ENCODE measurements at regions not wholly inside any gene's neighbourhood (a gene's known extent, or its start where the extent isn't known, plus 50 kb on each side); places are given as distances from the start of the nearest gene placed in this dataset.

GRCh38 chr3:118304557-118304956, 730.1 kb downstream of the IGSF11 start:
- Mint-ChIP-seq H3K36me3 (no peaks in the 10 kb centered on the region), H3K27ac (no peak overlapping the region), H3K4me1 (no peaks in the 10 kb centered on the region), H3K27me3 (no peaks in the 10 kb centered on the region), H3K4me3 (no peak overlapping the region), H3K9me3 (peaks cover 0 to 6% (median 2%) of the 10 kb centered on the region in 9 donors)
- POLR2A ChIA-PET, result no interaction called here
- ATAC-seq, result no peak
- no peak for DNase-seq

- H3K27ac Mint-ChIP-seq, result no peak overlapping the region
- ATAC-seq (no peak), DNase-seq (no peak)
- peaks cover 0 to 5% (median 0%) of the 10 kb centered on the region in 3 donors for H3K36me3 Mint-ChIP-seq
- POLR2A ChIA-PET, result no interaction called here
- H3K4me1 Mint-ChIP-seq, result no peaks in the 10 kb centered on the region
- H3K9me3 Mint-ChIP-seq, result peaks cover 12 to 37% (median 19%) of the 10 kb centered on the region in 9 donors
- no peaks in the 10 kb centered on the region for H3K27me3 Mint-ChIP-seq
- H3K4me3 Mint-ChIP-seq, result no peak overlapping the region
Measured at GRCh38 chr3:118332699-118333098, 701.9 kb downstream of the IGSF11 start.

- Mint-ChIP-seq H3K4me1 (no peaks in the 10 kb centered on the region), H3K36me3 (no peaks in the 10 kb centered on the region), H3K4me3 (no peak overlapping the region), H3K27ac (no peak overlapping the region), H3K27me3 (no peaks in the 10 kb centered on the region), H3K9me3 (peaks cover under 1 to 21% (median 13%) of the 10 kb centered on the region in 9 donors)
- DNase-seq (no peak), ATAC-seq (no peak)
- POLR2A ChIA-PET, result no interaction called here
Measured at GRCh38 chr3:118337649-118338048, 697.0 kb downstream of the IGSF11 start.

- Mint-ChIP-seq H3K9me3 (peaks cover 0 to 21% (median 6%) of the 10 kb centered on the region in 9 donors), H3K27me3 (no peaks in the 10 kb centered on the region), H3K4me3 (no peak overlapping the region), H3K36me3 (peaks cover 0 to 3% (median 0%) of the 10 kb centered on the region in 3 donors), H3K27ac (no peak overlapping the region), H3K4me1 (no peaks in the 10 kb centered on the region)
- POLR2A ChIA-PET, result no interaction called here
- ATAC-seq, result no peak
- no peak for DNase-seq
Measured at GRCh38 chr3:118347396-118348168, 687.1 kb downstream of the IGSF11 start.

- POLR2A ChIA-PET, result no interaction called here
- no peaks in the 10 kb centered on the region for H3K4me1 Mint-ChIP-seq
- H3K9me3 Mint-ChIP-seq, result peaks cover under 1 to 26% (median 6%) of the 10 kb centered on the region in 9 donors
- H3K36me3 Mint-ChIP-seq, result peaks cover 0 to 3% (median 0%) of the 10 kb centered on the region in 3 donors
- H3K4me3 Mint-ChIP-seq, result no peak overlapping the region
- DNase-seq, result no peak
- H3K27me3 Mint-ChIP-seq, result no peaks in the 10 kb centered on the region
- ATAC-seq, result no peak
- H3K27ac Mint-ChIP-seq, result no peak overlapping the region
Measured at GRCh38 chr3:118348169-118348557, 686.5 kb downstream of the IGSF11 start.

- no peaks in the 10 kb centered on the region for H3K4me1 Mint-ChIP-seq
- H3K36me3 Mint-ChIP-seq, result peaks cover 0 to 31% (median 0%) of the 10 kb centered on the region in 3 donors
- POLR2A ChIA-PET, result no interaction called here
- no peak overlapping the region for H3K4me3 Mint-ChIP-seq
- no peaks in the 10 kb centered on the region for H3K27me3 Mint-ChIP-seq
- no peak for ATAC-seq
- peaks cover 19 to 78% (median 47%) of the 10 kb centered on the region in 9 donors for H3K9me3 Mint-ChIP-seq
- no peak overlapping the region for H3K27ac Mint-ChIP-seq
- DNase-seq, result no peak
Measured at GRCh38 chr3:118354556-118354955, 680.1 kb downstream of the IGSF11 start.

GRCh38 chr3:118369892-118370491, 664.7 kb downstream of the IGSF11 start:
- ATAC-seq (no peak), DNase-seq (no peak)
- Mint-ChIP-seq H3K4me1 (no peaks in the 10 kb centered on the region), H3K36me3 (peaks cover 0 to 9% (median 0%) of the 10 kb centered on the region in 3 donors), H3K9me3 (peaks cover 8 to 32% (median 17%) of the 10 kb centered on the region in 9 donors), H3K27me3 (no peaks in the 10 kb centered on the region), H3K27ac (no peak overlapping the region), H3K4me3 (no peak overlapping the region)
- POLR2A ChIA-PET, result no interaction called here

- H3K9me3 Mint-ChIP-seq, result peaks cover 0 to 17% (median 6%) of the 10 kb centered on the region in 9 donors
- H3K4me1 Mint-ChIP-seq, result no peaks in the 10 kb centered on the region
- no peak for ATAC-seq
- no peaks in the 10 kb centered on the region for H3K27me3 Mint-ChIP-seq
- DNase-seq, result no peak
- POLR2A ChIA-PET, result no interaction called here
- H3K27ac Mint-ChIP-seq, result no peak overlapping the region
- no peak overlapping the region for H3K4me3 Mint-ChIP-seq
- H3K36me3 Mint-ChIP-seq, result peaks cover 0 to 5% (median 0%) of the 10 kb centered on the region in 3 donors
Measured at GRCh38 chr3:118380576-118380975, 654.1 kb downstream of the IGSF11 start.

GRCh38 chr3:118396491-118396890, 638.2 kb downstream of the IGSF11 start:
- H3K4me3 Mint-ChIP-seq, result no peak overlapping the region
- ATAC-seq (no peak), DNase-seq (no peak)
- POLR2A ChIA-PET, result no interaction called here
- H3K36me3 Mint-ChIP-seq, result no peaks in the 10 kb centered on the region
- no peaks in the 10 kb centered on the region for H3K27me3 Mint-ChIP-seq
- no peak overlapping the region for H3K27ac Mint-ChIP-seq
- H3K4me1 Mint-ChIP-seq, result no peaks in the 10 kb centered on the region
- H3K9me3 Mint-ChIP-seq, result peaks cover 0 to 7% (median 0%) of the 10 kb centered on the region in 9 donors

- Mint-ChIP-seq H3K27me3 (no peaks in the 10 kb centered on the region), H3K36me3 (no peaks in the 10 kb centered on the region), H3K4me3 (no peak overlapping the region), H3K4me1 (no peaks in the 10 kb centered on the region), H3K9me3 (peaks cover 0 to 8% (median 2%) of the 10 kb centered on the region in 9 donors), H3K27ac (no peak overlapping the region)
- ATAC-seq, result no peak
- DNase-seq, result no peak
- POLR2A ChIA-PET, result no interaction called here
Measured at GRCh38 chr3:118400086-118400485, 634.6 kb downstream of the IGSF11 start.

GRCh38 chr3:118400886-118401285, 633.8 kb downstream of the IGSF11 start:
- Mint-ChIP-seq H3K27ac (no peak overlapping the region), H3K9me3 (peaks cover 0 to 12% (median 3%) of the 10 kb centered on the region in 9 donors), H3K4me1 (no peaks in the 10 kb centered on the region), H3K4me3 (no peak overlapping the region), H3K27me3 (no peaks in the 10 kb centered on the region), H3K36me3 (no peaks in the 10 kb centered on the region)
- DNase-seq (no peak), ATAC-seq (no peak)
- POLR2A ChIA-PET, result no interaction called here

- H3K27me3 Mint-ChIP-seq, result no peaks in the 10 kb centered on the region
- peaks cover 0 to 21% (median 4%) of the 10 kb centered on the region in 9 donors for H3K9me3 Mint-ChIP-seq
- H3K27ac Mint-ChIP-seq, result no peak overlapping the region
- H3K36me3 Mint-ChIP-seq, result no peaks in the 10 kb centered on the region
- H3K4me3 Mint-ChIP-seq, result no peak overlapping the region
- POLR2A ChIA-PET, result no interaction called here
- DNase-seq, result no peak
- ATAC-seq, result no peak
- no peaks in the 10 kb centered on the region for H3K4me1 Mint-ChIP-seq
Measured at GRCh38 chr3:118401887-118402286, 632.8 kb downstream of the IGSF11 start.

- no peak overlapping the region for H3K27ac Mint-ChIP-seq
- no peaks in the 10 kb centered on the region for H3K4me1 Mint-ChIP-seq
- H3K9me3 Mint-ChIP-seq, result peaks cover 0 to 25% (median 6%) of the 10 kb centered on the region in 9 donors
- no peak overlapping the region for H3K4me3 Mint-ChIP-seq
- no peaks in the 10 kb centered on the region for H3K36me3 Mint-ChIP-seq
- POLR2A ChIA-PET, result no interaction called here
- ATAC-seq, result no peak
- no peak for DNase-seq
- H3K27me3 Mint-ChIP-seq, result no peaks in the 10 kb centered on the region
Measured at GRCh38 chr3:118402971-118403370, 631.7 kb downstream of the IGSF11 start.
